HepG2 (cell line): ENCODE measurements at regions not wholly inside any gene's neighbourhood (a gene's known extent, or its start where the extent isn't known, plus 50 kb on each side); places are given as distances from the start of the nearest gene placed in this dataset.
"Not testable (repeated sequence)": the region's sequence is repeated elsewhere in the genome, so short reads cannot be mapped to it uniquely, and the experiment has no call there.

Source experiments
- ATAC-seq: fragments of 200-7000 bp; cut with Tn5 transposase; 3 replicates; pipeline ENCODE4 v1.9.1; 2020; ENCODE audit warnings: mild to moderate bottlenecking, moderate library complexity
- BruUV-seq: library from RNA; stranded (reverse); fragments of 400-500 nt; replicated peaks from 2 replicates; lab custom pipeline; 2021; lab: Mats Ljungman, UMichigan
- CTCF ChIA-PET: fragments of 300-600 bp; formaldehyde crosslinking; extraction: SDS; loops from one replicate; lab custom pipeline; 2021; ENCODE audit warnings: low total read pairs, inconsistent platforms, low intra/inter-chr PET ratio; lab: Yijun Ruan, JAX
- POLR2A ChIA-PET: fragments of 350-600 bp; sonication (Branson Sonifier 250); formaldehyde crosslinking; loops from one replicate; lab custom pipeline; 2020; ENCODE audit warnings: antibody characterized with exemption, inconsistent platforms; lab: Yijun Ruan, JAX
- DNase-seq: peaks from one replicate; pipeline ENCODE4 v3.0.0-alpha.2; 2015; ENCODE audit warnings: low spot score
- FAIRE-seq: peaks from 3 replicates; lab custom pipeline; 2011; peaks lifted over from hg19 to GRCh38; lab: Jason Lieb, UNC
- H2AFZ ChIP-seq: one replicate; pipeline ENCODE4 v1.6.1; 2011; ENCODE audit warnings: low read length, inconsistent platforms
- H3K27ac ChIP-seq: fragments of 300-600 bp; 3 replicates; pipeline ENCODE4 v1.8.0; 2011; ENCODE audit warnings: mixed run types, mild to moderate bottlenecking, mixed read lengths, low read length, inconsistent platforms; ENCODE audit not compliant: insufficient read depth; ENCODE audit errors: extremely low read length
- H3K27me3 ChIP-seq, 2 experiments: fragments of 200-600 bp in 1 of 2; 2 replicates in 1 of 2; 3 replicates in 1 of 2; pipeline versions ENCODE4 v1.6.0 to v1.8.0; 2011; ENCODE audit warnings: low read length in 2 of 2, mild to moderate bottlenecking in 2 of 2, moderate library complexity in 2 of 2, inconsistent platforms in 1 of 2; ENCODE audit not compliant: insufficient read depth in 2 of 2, control insufficient read depth in 1 of 2
- H3K36me3 ChIP-seq, 2 experiments: fragments of 200-600 bp in 1 of 2; replicated peaks in 1 of 2; 2 replicates in 1 of 2; 3 replicates in 1 of 2; pipeline versions ENCODE4 v1.5.1 to v1.8.0; 2011; ENCODE audit warnings: low read length in 2 of 2, inconsistent platforms in 1 of 2; ENCODE audit not compliant: insufficient read depth in 2 of 2, control insufficient read depth in 1 of 2
- H3K4me1 ChIP-seq: 2 replicates; pipeline ENCODE4 v1.5.1; 2012; ENCODE audit warnings: low read length, inconsistent platforms; ENCODE audit not compliant: insufficient read depth
- H3K4me2 ChIP-seq: 2 replicates; pipeline ENCODE4 v1.6.0; 2011; ENCODE audit warnings: low read depth, low read length, inconsistent platforms
- H3K4me3 ChIP-seq, 3 experiments: fragments of 200-600 bp in 1 of 3; sonication (generic), shearing (Covaris generic) in 1 of 3; replicated peaks in 1 of 3; 2 replicates each; pipeline ENCODE4 v1.5.1; 2011 to 2016; ENCODE audit warnings: low read length in 3 of 3, inconsistent platforms in 2 of 3, low read depth in 2 of 3, mild to moderate bottlenecking in 2 of 3, control low read depth in 1 of 3, mixed read lengths in 1 of 3; ENCODE audit not compliant: insufficient read depth in 1 of 3
- H3K79me2 ChIP-seq: one replicate; pipeline ENCODE4 v1.6.1; 2011; ENCODE audit warnings: low read length, inconsistent platforms; ENCODE audit not compliant: insufficient read depth
- H3K9ac ChIP-seq: 2 replicates; pipeline ENCODE4 v1.6.0; 2011; ENCODE audit warnings: mild to moderate bottlenecking, low read depth, low read length, inconsistent platforms; ENCODE audit not compliant: insufficient read depth
- H3K9me3 ChIP-seq: 2 replicates; pipeline ENCODE4 v1.5.1; 2012; ENCODE audit warnings: mild to moderate bottlenecking, low read length
- H4K20me1 ChIP-seq: 2 replicates; pipeline ENCODE4 v1.6.0; 2011; ENCODE audit warnings: inconsistent platforms, mild to moderate bottlenecking, low read length, moderate library complexity; ENCODE audit not compliant: insufficient read depth
- STAG1 ChIP-seq: sonication (generic); formaldehyde crosslinking; IDR thresholded peaks from 2 replicates; pipeline ENCODE4 v1.4.0; 2020; ENCODE audit warnings: missing genetic modification reagents
- WGBS: methylation state at CpG from one replicate; pipeline ENCODE4 v1.1.6; 2017; ENCODE audit warnings: low lambda C conversion rate; 5-methylcytosine and 5-hydroxymethylcytosine counted together
- in situ Hi-C: cut with HindIII; loops from 2 replicates; pipeline ENCODE4 v1.10.0; 2017; ENCODE audit warnings: low pct_unique_long_range_greater_than_20kb; ENCODE audit not compliant: extremely low pct_ligation_motif_present
- intact Hi-C: fragments of 100-400 bp; cut with micrococcal nuclease; formaldehyde crosslinking; loops from one replicate; pipeline ENCODE4 v1.10.0; 2022; ENCODE audit not compliant: unreplicated experiment
- TF ChIP-seq, protein P1 (sequence below): sonication (generic); formaldehyde crosslinking; IDR thresholded peaks from 2 replicates; pipeline ENCODE4 v1.5.0; 2020; ENCODE audit warnings: mild to moderate bottlenecking, missing genetic modification reagents, moderate library complexity

GRCh38 chr17:20848869-20849443 lies 193.9 kb downstream of the USP22 start:
- H4K20me1 ChIP-seq, in situ Hi-C loops, H3K79me2 ChIP-seq, H3K9ac ChIP-seq, H3K27me3 ChIP-seq, H3K4me1 ChIP-seq, DNase-seq, H2AFZ ChIP-seq, FAIRE-seq, BruUV-seq, POLR2A ChIA-PET, H3K36me3 ChIP-seq, H3K4me2 ChIP-seq, H3K9me3 ChIP-seq, H3K4me3 ChIP-seq, H3K27ac ChIP-seq: not testable (repeated sequence)
- peak; percentile 42; the same call in 1 of the 2 replicates for TF ChIP-seq STAG1 (CRISPR knock-in tag)
- TF ChIP-seq, protein P1, sequence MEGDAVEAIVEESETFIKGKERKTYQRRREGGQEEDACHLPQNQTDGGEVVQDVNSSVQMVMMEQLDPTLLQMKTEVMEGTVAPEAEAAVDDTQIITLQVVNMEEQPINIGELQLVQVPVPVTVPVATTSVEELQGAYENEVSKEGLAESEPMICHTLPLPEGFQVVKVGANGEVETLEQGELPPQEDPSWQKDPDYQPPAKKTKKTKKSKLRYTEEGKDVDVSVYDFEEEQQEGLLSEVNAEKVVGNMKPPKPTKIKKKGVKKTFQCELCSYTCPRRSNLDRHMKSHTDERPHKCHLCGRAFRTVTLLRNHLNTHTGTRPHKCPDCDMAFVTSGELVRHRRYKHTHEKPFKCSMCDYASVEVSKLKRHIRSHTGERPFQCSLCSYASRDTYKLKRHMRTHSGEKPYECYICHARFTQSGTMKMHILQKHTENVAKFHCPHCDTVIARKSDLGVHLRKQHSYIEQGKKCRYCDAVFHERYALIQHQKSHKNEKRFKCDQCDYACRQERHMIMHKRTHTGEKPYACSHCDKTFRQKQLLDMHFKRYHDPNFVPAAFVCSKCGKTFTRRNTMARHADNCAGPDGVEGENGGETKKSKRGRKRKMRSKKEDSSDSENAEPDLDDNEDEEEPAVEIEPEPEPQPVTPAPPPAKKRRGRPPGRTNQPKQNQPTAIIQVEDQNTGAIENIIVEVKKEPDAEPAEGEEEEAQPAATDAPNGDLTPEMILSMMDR (CRISPR knock-in tag): peak; percentile 34
- CTCF ChIA-PET: interaction anchor here (1.7 kb wide), 1 partner anchor 48 kb away, joined by 7 read pairs; no protein-coding TSS in a partner anchor
- intact Hi-C loops: loop anchor here (5.0 kb wide), 1 partner anchor 47 kb away; no protein-coding TSS in a partner anchor
- ATAC-seq: peak; percentile 52; the same call in 1 of the 3 replicates
- WGBS: 51% methylated on average over 3 of the region's 3 CpGs

DNA sequence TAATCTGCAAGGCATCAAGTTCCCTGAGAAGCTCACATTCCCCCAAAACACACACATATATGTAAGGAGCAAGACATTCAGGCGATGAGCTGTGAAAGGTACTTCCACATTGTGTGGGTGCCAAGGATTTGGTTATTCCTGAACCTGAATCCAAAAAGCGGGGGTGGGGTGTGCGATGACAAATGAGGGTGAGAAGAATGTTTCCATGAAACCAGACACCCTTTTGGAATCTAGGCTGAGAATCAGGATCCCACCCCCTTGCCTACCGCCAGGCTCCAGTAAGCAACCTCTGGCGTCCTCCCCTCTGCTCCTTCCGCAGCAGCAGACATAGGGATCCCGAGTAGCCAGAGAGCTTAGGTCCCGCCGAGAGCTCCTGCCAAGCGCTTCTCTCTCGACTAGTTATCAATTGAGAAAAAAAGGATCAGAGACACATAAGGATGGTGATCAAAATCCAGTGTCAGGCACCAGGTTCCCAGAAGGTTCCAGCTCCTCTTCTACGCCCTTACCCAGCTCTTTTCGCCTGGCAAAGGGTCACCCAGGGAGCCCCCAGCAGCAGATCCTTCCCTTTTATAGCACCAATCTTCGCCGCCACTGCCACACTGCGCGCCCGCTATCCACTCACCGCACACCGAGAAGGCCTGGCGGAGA lies 191.1 kb downstream of the USP22 start:
- H3K9me3 ChIP-seq, intact Hi-C loops, BruUV-seq, in situ Hi-C loops, FAIRE-seq, H3K4me1 ChIP-seq, H3K79me2 ChIP-seq, H3K4me2 ChIP-seq, POLR2A ChIA-PET, CTCF ChIA-PET, H4K20me1 ChIP-seq, H2AFZ ChIP-seq, H3K27me3 ChIP-seq, H3K9ac ChIP-seq, H3K4me3 ChIP-seq, H3K36me3 ChIP-seq, H3K27ac ChIP-seq, DNase-seq: not testable (repeated sequence)
- peak; percentile 49 for ATAC-seq
- WGBS: 63% methylated on average over 21 of the region's 21 CpGs
